RWPE2 (cell line): ENCODE measurements at regions not wholly inside any gene's neighbourhood (a gene's known extent, or its start where the extent isn't known, plus 50 kb on each side); places are given as distances from the start of the nearest gene placed in this dataset.
A peak's percentile ranks its signal among the peaks of the same experiment; 100 is the strongest.

Source experiments
- ATAC-seq: fragments of 200-7000 bp; cut with Tn5 transposase; 3 replicates; pipeline ENCODE4 v1.9.1; 2021; ENCODE audit warnings: low read depth
- DNase-seq: peaks from one replicate; pipeline ENCODE4 v3.0.0-alpha.2; 2020; ENCODE audit warnings: low spot score
- H3K27ac ChIP-seq: fragments of 450-650 bp; 2 replicates; pipeline ENCODE4 v1.5.1; 2017; ENCODE audit warnings: mild to moderate bottlenecking; ENCODE audit not compliant: poor library complexity, severe bottlenecking
- H3K27me3 ChIP-seq: fragments of 250-450 bp; sonication (Bioruptor Pico); 2 replicates; pipeline ENCODE4 v1.5.1; 2021; ENCODE audit warnings: mild to moderate bottlenecking, moderate library complexity; ENCODE audit not compliant: insufficient read depth, poor library complexity, severe bottlenecking
- H3K36me3 ChIP-seq: fragments of 250-450 bp; sonication (Bioruptor Pico); 2 replicates; pipeline ENCODE4 v1.5.1; 2020; ENCODE audit warnings: low read depth, mild to moderate bottlenecking, moderate library complexity
- H3K4me1 ChIP-seq: fragments of 250-450 bp; sonication (Bioruptor Pico); 2 replicates; pipeline ENCODE4 v1.5.1; 2021; ENCODE audit warnings: mild to moderate bottlenecking, moderate library complexity; ENCODE audit not compliant: insufficient read depth, poor library complexity, severe bottlenecking
- H3K4me3 ChIP-seq: fragments of 250-450 bp; sonication (Bioruptor Pico); 2 replicates; pipeline ENCODE4 v1.5.1; 2021; ENCODE audit warnings: mild to moderate bottlenecking, moderate library complexity; ENCODE audit not compliant: severe bottlenecking
- H3K9me3 ChIP-seq: fragments of 250-450 bp; sonication (Bioruptor Pico); 2 replicates; pipeline ENCODE4 v1.5.1; 2021; ENCODE audit warnings: mild to moderate bottlenecking, moderate library complexity; ENCODE audit not compliant: severe bottlenecking
- CTCF ChIP-seq: fragments of 450-650 bp; IDR thresholded peaks from one replicate; pipeline ENCODE4 v1.5.1; 2017; ENCODE audit warnings: mild to moderate bottlenecking, moderate library complexity; ENCODE audit not compliant: poor library complexity, severe bottlenecking

- no peak for TF ChIP-seq CTCF
- ATAC-seq (no peak), DNase-seq (no peak)
- no peak overlapping the region for H3K27ac ChIP-seq
- H3K4me1 ChIP-seq: no peaks in the 10 kb centered on the region
- no peaks in the 10 kb centered on the region for H3K36me3 ChIP-seq
- no peaks in the 10 kb centered on the region for H3K27me3 ChIP-seq
- no peak overlapping the region for H3K4me3 ChIP-seq
- H3K9me3 ChIP-seq: no peaks in the 10 kb centered on the region
These were observed 602.7 kb downstream of the ETV1 start for GRCh38 chr7:13386741-13387140.

- ATAC-seq: no peak
- no peaks in the 10 kb centered on the region for H3K36me3 ChIP-seq
- no peaks in the 10 kb centered on the region for H3K27me3 ChIP-seq
- no peak overlapping the region for H3K4me3 ChIP-seq
- H3K27ac ChIP-seq: no peak overlapping the region
- no peaks in the 10 kb centered on the region for H3K4me1 ChIP-seq
- DNase-seq: no peak
- TF ChIP-seq CTCF: no peak
- no peaks in the 10 kb centered on the region for H3K9me3 ChIP-seq
These were observed 581.6 kb downstream of the ETV1 start for GRCh38 chr7:13407911-13408310.

- Histone ChIP-seq H3K36me3 (no peaks in the 10 kb centered on the region), H3K27ac (no peak overlapping the region), H3K9me3 (no peaks in the 10 kb centered on the region), H3K4me1 (no peaks in the 10 kb centered on the region), H3K27me3 (no peaks in the 10 kb centered on the region), H3K4me3 (no peak overlapping the region)
- peak; percentile 10 for TF ChIP-seq CTCF
- ATAC-seq: no peak
- no peak for DNase-seq
These were observed 578.3 kb downstream of the ETV1 start for GRCh38 chr7:13411151-13411550.

GRCh38 chr7:13411636-13412035 is 577.8 kb downstream of the ETV1 start:
- Histone ChIP-seq H3K27me3 (no peaks in the 10 kb centered on the region), H3K9me3 (no peaks in the 10 kb centered on the region), H3K4me3 (no peak overlapping the region), H3K36me3 (no peaks in the 10 kb centered on the region), H3K27ac (no peak overlapping the region), H3K4me1 (no peaks in the 10 kb centered on the region)
- DNase-seq: no peak
- ATAC-seq: no peak
- no peak for TF ChIP-seq CTCF

GRCh38 chr7:13414181-13414580 is 575.3 kb downstream of the ETV1 start:
- DNase-seq (no peak), ATAC-seq (no peak)
- Histone ChIP-seq H3K4me1 (no peaks in the 10 kb centered on the region), H3K27ac (no peak overlapping the region), H3K27me3 (no peaks in the 10 kb centered on the region), H3K4me3 (no peak overlapping the region), H3K36me3 (no peaks in the 10 kb centered on the region), H3K9me3 (no peaks in the 10 kb centered on the region)
- TF ChIP-seq CTCF: no peak
